Neural cell (in vitro differentiated cells): ENCODE measurements at regions not wholly inside any gene's neighbourhood (a gene's known extent, or its start where the extent isn't known, plus 50 kb on each side); places are given as distances from the start of the nearest gene placed in this dataset.
A peak's percentile ranks its signal among the peaks of the same experiment; 100 is the strongest.

Experiments used
- H2AFZ ChIP-seq: fragments of 200-600, 300-800 bp; sonication (generic), shearing (Covaris generic); 2 replicates; pipeline ENCODE4 v1.6.0; 2014; ENCODE audit warnings: low read depth, mild to moderate bottlenecking, antibody characterized with exemption, low read length, moderate library complexity
- H3F3A ChIP-seq: fragments of 200-600 bp; shearing (Covaris generic); 2 replicates; pipeline ENCODE4 v1.6.1; 2016; ENCODE audit warnings: mild to moderate bottlenecking, moderate library complexity, mixed read lengths, antibody characterized with exemption, low read length; ENCODE audit not compliant: insufficient read depth, poor library complexity, severe bottlenecking
- H3K27ac ChIP-seq: fragments of 200-600, 300-800 bp; sonication (generic), shearing (Covaris generic); 2 replicates; pipeline ENCODE4 v1.5.1; 2014; ENCODE audit warnings: mild to moderate bottlenecking, low read length, moderate library complexity
- H3K27me3 ChIP-seq: fragments of 300-800, 200-600 bp; sonication (generic), shearing (Covaris generic); 2 replicates; pipeline ENCODE4 v1.6.0; 2014; ENCODE audit warnings: mild to moderate bottlenecking, low read depth, low read length, moderate library complexity; ENCODE audit not compliant: insufficient read depth
- H3K36me3 ChIP-seq: fragments of 300-800, 200-600 bp; sonication (generic), shearing (Covaris generic); 2 replicates; pipeline ENCODE4 v1.5.1; 2014; ENCODE audit warnings: mild to moderate bottlenecking, antibody characterized with exemption, low read length, moderate library complexity; ENCODE audit not compliant: insufficient read depth
- H3K4me2 ChIP-seq: fragments of 300-800, 200-600 bp; sonication (generic), shearing (Covaris generic); 2 replicates; pipeline ENCODE4 v1.6.0; 2014; ENCODE audit warnings: mild to moderate bottlenecking, low read length
- H3K4me3 ChIP-seq: fragments of 300-800, 200-600 bp; sonication (generic), shearing (Covaris generic); 2 replicates; pipeline ENCODE4 v1.5.1; 2014; ENCODE audit warnings: mild to moderate bottlenecking, low read length, moderate library complexity
- H3K79me2 ChIP-seq: fragments of 200-600 bp; shearing (Covaris generic); replicated peaks from 2 replicates; pipeline ENCODE4 v1.6.0; 2014; ENCODE audit warnings: mild to moderate bottlenecking, low read length, moderate library complexity; ENCODE audit not compliant: insufficient read depth
- H3K9ac ChIP-seq: fragments of 300-800, 200-600 bp; sonication (generic), shearing (Covaris generic); 2 replicates; pipeline ENCODE4 v1.6.1; 2016; ENCODE audit warnings: mild to moderate bottlenecking, low read length, mixed read lengths
- H3K9me2 ChIP-seq: fragments of 200-600 bp; shearing (Covaris generic); 2 replicates; pipeline ENCODE4 v1.6.1; 2016; ENCODE audit warnings: mild to moderate bottlenecking, low read length, mixed read lengths; ENCODE audit not compliant: insufficient read depth
- H3K9me3 ChIP-seq: fragments of 200-600, 300-800 bp; sonication (generic), shearing (Covaris generic); 2 replicates; pipeline ENCODE4 v1.6.1; 2016; ENCODE audit warnings: mild to moderate bottlenecking, mixed run types, low read length, moderate library complexity, mixed read lengths
- H4K20me1 ChIP-seq: fragments of 200-600 bp; shearing (Covaris generic); 2 replicates; pipeline ENCODE4 v1.6.1; 2016; ENCODE audit warnings: mild to moderate bottlenecking, mixed run types; ENCODE audit not compliant: insufficient read depth
- EZH2 ChIP-seq: fragments of 200-600, 300-800 bp; shearing (Covaris generic), sonication (generic); IDR thresholded peaks from 2 replicates; pipeline ENCODE4 v1.6.1; 2014; ENCODE audit warnings: antibody characterized with exemption, low read length, borderline replicate concordance, mild to moderate bottlenecking; ENCODE audit not compliant: insufficient read depth, poor library complexity, severe bottlenecking
- MXI1 ChIP-seq: fragments of 450-650 bp; conservative IDR thresholded peaks from 2 replicates; pipeline ENCODE4 v1.6.1; 2014; ENCODE audit warnings: antibody characterized with exemption, mild to moderate bottlenecking; ENCODE audit not compliant: poor library complexity, severe bottlenecking
- POLR2AphosphoS5 ChIP-seq: IDR thresholded peaks from 2 replicates; pipeline ENCODE4 v1.6.1; 2012
- RAD21 ChIP-seq: fragments of 450-650 bp; conservative IDR thresholded peaks from 2 replicates; pipeline ENCODE4 v1.6.1; 2014; ENCODE audit warnings: antibody characterized with exemption, mild to moderate bottlenecking, moderate library complexity
- SMC3 ChIP-seq: fragments of 450-650 bp; conservative IDR thresholded peaks from 2 replicates; pipeline ENCODE4 v1.6.1; 2014; ENCODE audit warnings: antibody characterized with exemption, mild to moderate bottlenecking, moderate library complexity; ENCODE audit not compliant: poor library complexity
- TAF1 ChIP-seq: IDR thresholded peaks from 2 replicates; pipeline ENCODE4 v1.6.1; 2012; ENCODE audit warnings: low read depth
- TF ChIP-seq, protein P1 (sequence below): IDR thresholded peaks from 2 replicates; pipeline ENCODE4 v1.6.1; 2012; ENCODE audit warnings: borderline replicate concordance
- TF ChIP-seq, protein P2 (sequence below): fragments of 450-650 bp; IDR thresholded peaks from 2 replicates; pipeline ENCODE4 v1.5.1; 2014; ENCODE audit warnings: antibody characterized with exemption, mild to moderate bottlenecking, moderate library complexity; ENCODE audit not compliant: poor library complexity, severe bottlenecking

DNA sequence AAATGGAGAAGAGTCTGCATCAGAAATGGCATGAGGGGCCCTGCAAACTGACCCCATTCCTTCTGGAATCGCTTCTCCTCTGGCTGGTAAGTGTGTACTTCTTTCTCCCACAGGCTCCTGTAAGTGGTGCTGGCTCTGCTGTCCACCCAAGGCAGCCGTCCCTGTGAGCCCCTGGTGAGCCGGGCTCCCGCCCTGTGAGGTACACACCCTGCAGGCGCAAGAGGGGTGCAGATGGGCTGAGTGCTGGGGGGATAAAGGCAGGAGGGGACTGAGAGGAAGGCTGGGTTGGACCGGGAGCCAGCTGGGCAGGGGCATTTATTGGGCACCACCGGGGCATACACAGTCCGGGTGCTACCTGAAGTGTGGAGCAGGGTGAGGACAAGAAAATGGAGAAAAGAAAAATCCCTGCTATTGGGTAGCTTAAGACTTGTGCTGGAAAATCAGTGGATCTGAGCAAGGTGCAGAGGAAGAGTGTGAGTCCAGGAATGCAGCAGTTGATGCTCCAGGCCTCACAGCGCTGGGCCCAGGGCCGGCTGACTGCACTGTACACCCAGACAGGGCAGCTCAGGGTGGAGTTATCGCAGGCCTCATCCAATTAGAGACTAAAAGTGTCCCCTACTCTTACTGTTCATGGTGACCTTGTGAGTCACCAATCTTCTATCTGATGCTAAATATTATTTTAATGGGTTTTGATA lies 455.1 kb upstream of the B3GAT1 start:
- Histone ChIP-seq H3K4me2 (no peak overlapping the region), H3K4me3 (no peak overlapping the region), H3K27ac (no peak overlapping the region), H2AFZ (no peak overlapping the region), H3K79me2 (no peaks in the 10 kb centered on the region), H4K20me1 (no peaks in the 10 kb centered on the region), H3K9ac (no peak overlapping the region), H3F3A (peaks cover 9% of the 10 kb centered on the region), H3K9me3 (no peaks in the 10 kb centered on the region), H3K9me2 (no peaks in the 10 kb centered on the region), H3K27me3 (no peaks in the 10 kb centered on the region), H3K36me3 (no peaks in the 10 kb centered on the region)
- no peak for TF ChIP-seq RAD21
- no peak for TF ChIP-seq POLR2AphosphoS5
- no peak for TF ChIP-seq MXI1
- TF ChIP-seq, protein P1, sequence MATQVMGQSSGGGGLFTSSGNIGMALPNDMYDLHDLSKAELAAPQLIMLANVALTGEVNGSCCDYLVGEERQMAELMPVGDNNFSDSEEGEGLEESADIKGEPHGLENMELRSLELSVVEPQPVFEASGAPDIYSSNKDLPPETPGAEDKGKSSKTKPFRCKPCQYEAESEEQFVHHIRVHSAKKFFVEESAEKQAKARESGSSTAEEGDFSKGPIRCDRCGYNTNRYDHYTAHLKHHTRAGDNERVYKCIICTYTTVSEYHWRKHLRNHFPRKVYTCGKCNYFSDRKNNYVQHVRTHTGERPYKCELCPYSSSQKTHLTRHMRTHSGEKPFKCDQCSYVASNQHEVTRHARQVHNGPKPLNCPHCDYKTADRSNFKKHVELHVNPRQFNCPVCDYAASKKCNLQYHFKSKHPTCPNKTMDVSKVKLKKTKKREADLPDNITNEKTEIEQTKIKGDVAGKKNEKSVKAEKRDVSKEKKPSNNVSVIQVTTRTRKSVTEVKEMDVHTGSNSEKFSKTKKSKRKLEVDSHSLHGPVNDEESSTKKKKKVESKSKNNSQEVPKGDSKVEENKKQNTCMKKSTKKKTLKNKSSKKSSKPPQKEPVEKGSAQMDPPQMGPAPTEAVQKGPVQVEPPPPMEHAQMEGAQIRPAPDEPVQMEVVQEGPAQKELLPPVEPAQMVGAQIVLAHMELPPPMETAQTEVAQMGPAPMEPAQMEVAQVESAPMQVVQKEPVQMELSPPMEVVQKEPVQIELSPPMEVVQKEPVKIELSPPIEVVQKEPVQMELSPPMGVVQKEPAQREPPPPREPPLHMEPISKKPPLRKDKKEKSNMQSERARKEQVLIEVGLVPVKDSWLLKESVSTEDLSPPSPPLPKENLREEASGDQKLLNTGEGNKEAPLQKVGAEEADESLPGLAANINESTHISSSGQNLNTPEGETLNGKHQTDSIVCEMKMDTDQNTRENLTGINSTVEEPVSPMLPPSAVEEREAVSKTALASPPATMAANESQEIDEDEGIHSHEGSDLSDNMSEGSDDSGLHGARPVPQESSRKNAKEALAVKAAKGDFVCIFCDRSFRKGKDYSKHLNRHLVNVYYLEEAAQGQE = no peak
- TF ChIP-seq, protein P2, sequence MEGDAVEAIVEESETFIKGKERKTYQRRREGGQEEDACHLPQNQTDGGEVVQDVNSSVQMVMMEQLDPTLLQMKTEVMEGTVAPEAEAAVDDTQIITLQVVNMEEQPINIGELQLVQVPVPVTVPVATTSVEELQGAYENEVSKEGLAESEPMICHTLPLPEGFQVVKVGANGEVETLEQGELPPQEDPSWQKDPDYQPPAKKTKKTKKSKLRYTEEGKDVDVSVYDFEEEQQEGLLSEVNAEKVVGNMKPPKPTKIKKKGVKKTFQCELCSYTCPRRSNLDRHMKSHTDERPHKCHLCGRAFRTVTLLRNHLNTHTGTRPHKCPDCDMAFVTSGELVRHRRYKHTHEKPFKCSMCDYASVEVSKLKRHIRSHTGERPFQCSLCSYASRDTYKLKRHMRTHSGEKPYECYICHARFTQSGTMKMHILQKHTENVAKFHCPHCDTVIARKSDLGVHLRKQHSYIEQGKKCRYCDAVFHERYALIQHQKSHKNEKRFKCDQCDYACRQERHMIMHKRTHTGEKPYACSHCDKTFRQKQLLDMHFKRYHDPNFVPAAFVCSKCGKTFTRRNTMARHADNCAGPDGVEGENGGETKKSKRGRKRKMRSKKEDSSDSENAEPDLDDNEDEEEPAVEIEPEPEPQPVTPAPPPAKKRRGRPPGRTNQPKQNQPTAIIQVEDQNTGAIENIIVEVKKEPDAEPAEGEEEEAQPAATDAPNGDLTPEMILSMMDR = no peak
- no peak for TF ChIP-seq SMC3
- TF ChIP-seq TAF1 = no peak
- no peak for TF ChIP-seq EZH2

DNA sequence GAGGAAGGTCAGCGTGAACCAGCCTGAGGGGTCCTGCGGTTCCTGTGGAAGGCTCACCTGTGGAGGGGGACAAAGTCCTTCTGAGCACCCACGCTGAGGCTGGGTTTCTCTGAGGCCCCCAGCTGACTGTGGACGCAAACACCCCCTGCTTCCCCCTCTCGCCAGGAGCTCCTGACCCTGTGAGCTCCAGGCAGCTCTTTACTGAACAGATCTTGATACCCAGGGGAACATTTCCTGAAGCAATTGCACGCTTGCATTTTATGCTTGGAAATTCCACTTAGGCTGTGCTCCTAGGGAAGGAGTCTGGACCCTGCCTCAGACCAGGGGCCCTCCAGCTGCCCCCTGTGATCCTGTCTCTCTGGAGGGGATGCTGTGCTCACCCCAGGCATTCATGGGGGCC lies 454.2 kb upstream of the B3GAT1 start:
- H3K9me2 ChIP-seq = no peaks in the 10 kb centered on the region
- H3F3A ChIP-seq = peaks cover 9% of the 10 kb centered on the region
- no peak overlapping the region for H3K27ac ChIP-seq
- H2AFZ ChIP-seq = no peak overlapping the region
- TF ChIP-seq MXI1 (no peak), SMC3 (no peak)
- no peaks in the 10 kb centered on the region for H3K79me2 ChIP-seq
- no peaks in the 10 kb centered on the region for H3K9me3 ChIP-seq
- H3K4me2 ChIP-seq = no peak overlapping the region
- no peak overlapping the region for H3K9ac ChIP-seq
- no peaks in the 10 kb centered on the region for H3K36me3 ChIP-seq
- no peaks in the 10 kb centered on the region for H3K27me3 ChIP-seq
- no peak overlapping the region for H3K4me3 ChIP-seq
- H4K20me1 ChIP-seq = no peaks in the 10 kb centered on the region

DNA sequence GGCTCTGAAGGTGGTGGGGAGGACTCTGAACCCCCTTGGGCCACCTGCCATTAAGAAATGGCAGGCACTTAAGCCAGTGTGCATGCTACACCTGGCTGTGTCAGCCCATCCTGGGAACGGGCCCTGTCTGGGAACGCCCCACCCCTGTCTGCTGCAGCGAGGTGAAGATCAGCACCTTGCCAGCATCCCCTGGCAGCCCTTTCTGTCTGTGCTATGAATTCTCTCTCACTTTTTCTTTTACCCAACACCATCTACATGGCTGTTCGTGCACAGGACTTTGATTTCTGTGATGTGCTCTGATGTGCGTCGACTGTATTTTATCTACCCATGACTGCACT lies 452.9 kb upstream of the B3GAT1 start:
- Histone ChIP-seq H3K79me2 (no peaks in the 10 kb centered on the region), H3K27ac (peak overlapping the region; percentile 32), H3K9ac (peak overlapping the region; percentile 7), H3K27me3 (no peaks in the 10 kb centered on the region), H3K4me3 (peak overlapping the region; percentile 10), H2AFZ (no peak overlapping the region), H3F3A (peaks cover 9% of the 10 kb centered on the region), H3K36me3 (no peaks in the 10 kb centered on the region), H3K4me2 (no peak overlapping the region), H4K20me1 (no peaks in the 10 kb centered on the region), H3K9me2 (no peaks in the 10 kb centered on the region), H3K9me3 (no peaks in the 10 kb centered on the region)
- TF ChIP-seq SMC3 (no peak), RAD21 (no peak), EZH2 (no peak), POLR2AphosphoS5 (no peak)
- TF ChIP-seq, protein P2 = no peak
